HCT116 (cell line): ENCODE measurements at regions not wholly inside any gene's neighbourhood (a gene's known extent, or its start where the extent isn't known, plus 50 kb on each side); places are given as distances from the start of the nearest gene placed in this dataset.

Source experiments
- CTCF ChIP-seq, 3 experiments: fragments of 200-600 bp in 1 of 3; sonication (generic) in 1 of 3; IDR thresholded peaks in 2 of 3; conservative IDR thresholded peaks in 1 of 3; 2 replicates each; pipeline ENCODE4 v1.5.1; 2012 to 2017; ENCODE audit warnings: low read depth in 2 of 3, low read length in 2 of 3, antibody characterized with exemption in 1 of 3, borderline replicate concordance in 1 of 3, control low read depth in 1 of 3, mild to moderate bottlenecking in 1 of 3, mixed read lengths in 1 of 3, mixed run types in 1 of 3, moderate library complexity in 1 of 3; ENCODE audit not compliant: insufficient read depth in 1 of 3
- EZH2 ChIP-seq: fragments of 200-600 bp; sonication (generic); IDR thresholded peaks from 2 replicates; pipeline ENCODE4 v1.6.1; 2017; ENCODE audit warnings: antibody characterized with exemption, mixed run types
- EZH2phosphoT487 ChIP-seq: fragments of 200-600 bp; IDR thresholded peaks from 2 replicates; pipeline ENCODE4 v1.6.1; 2018; ENCODE audit warnings: antibody characterized with exemption, borderline replicate concordance
- MAX ChIP-seq: IDR thresholded peaks from 2 replicates; pipeline ENCODE4 v1.6.1; 2012
- POLR2A ChIP-seq: IDR thresholded peaks from 2 replicates; pipeline ENCODE4 v1.7.0; 2011; ENCODE audit warnings: borderline replicate concordance; ENCODE audit not compliant: insufficient read depth, insufficient read length; ENCODE audit errors: extremely low read depth
- POLR2AphosphoS5 ChIP-seq: IDR thresholded peaks from 2 replicates; pipeline ENCODE4 v1.6.1; 2011; ENCODE audit warnings: mild to moderate bottlenecking, low read depth, low read length, moderate library complexity
- YY1 ChIP-seq: IDR thresholded peaks from 2 replicates; pipeline ENCODE4 v1.6.1; 2011; ENCODE audit warnings: low read length, low read depth, moderate library complexity, mild to moderate bottlenecking; ENCODE audit not compliant: insufficient replicate concordance; ENCODE audit errors: extremely low read depth

- TF ChIP-seq CTCF (IDR thresholded peaks at IDR 0.05 in 2 of 3, conservative IDR thresholded peaks at IDR 0.05 in 1 of 3; ENCODE audit: borderline replicate concordance in 1 of 3, insufficient read depth in 1 of 3, low read depth in 2 of 3, low read length in 2 of 3) = no peak
- no peak for TF ChIP-seq EZH2
- TF ChIP-seq EZH2phosphoT487 = no peak
- TF ChIP-seq POLR2A = no peak
- no peak for TF ChIP-seq MAX
- no peak for TF ChIP-seq POLR2AphosphoS5
- no peak for TF ChIP-seq YY1
Measured at GRCh38 chr5:158376679-158377078, 517.7 kb upstream of the CLINT1 start.
